SJSA1 (cell line): ENCODE measurements at regions not wholly inside any gene's neighbourhood (a gene's known extent, or its start where the extent isn't known, plus 50 kb on each side); places are given as distances from the start of the nearest gene placed in this dataset.
"Not testable (repeated sequence)": the region's sequence is repeated elsewhere in the genome, so short reads cannot be mapped to it uniquely, and the experiment has no call there.

Source experiments
- DNase-seq, 2 experiments: peaks; one replicate each; pipeline ENCODE4 v3.0.0-alpha.2; 2015 to 2020; ENCODE audit warnings: low spot score in 2 of 2, low read depth in 1 of 2
- H3K27ac ChIP-seq: fragments of 250-450 bp; sonication (Bioruptor Pico); 2 replicates; pipeline ENCODE4 v1.5.1; 2020; ENCODE audit warnings: mild to moderate bottlenecking, moderate library complexity
- H3K27me3 ChIP-seq: fragments of 250-450 bp; sonication (Bioruptor Pico); replicated peaks from 2 replicates; pipeline ENCODE4 v1.5.1; 2020; ENCODE audit warnings: mild to moderate bottlenecking, moderate library complexity
- H3K36me3 ChIP-seq: fragments of 250-450 bp; sonication (Bioruptor Pico); 2 replicates; pipeline ENCODE4 v1.5.1; 2020; ENCODE audit warnings: mild to moderate bottlenecking
- H3K4me1 ChIP-seq: fragments of 250-450 bp; sonication (Bioruptor Pico); replicated peaks from 2 replicates; pipeline ENCODE4 v1.6.1; 2021; ENCODE audit warnings: mild to moderate bottlenecking
- H3K4me3 ChIP-seq: fragments of 250-450 bp; sonication (Bioruptor Pico); 2 replicates; pipeline ENCODE4 v1.5.1; 2020; ENCODE audit warnings: mild to moderate bottlenecking
- H3K9me3 ChIP-seq: fragments of 250-450 bp; sonication (Bioruptor Pico); replicated peaks from 2 replicates; pipeline ENCODE4 v1.5.1; 2020; ENCODE audit warnings: mild to moderate bottlenecking

DNA sequence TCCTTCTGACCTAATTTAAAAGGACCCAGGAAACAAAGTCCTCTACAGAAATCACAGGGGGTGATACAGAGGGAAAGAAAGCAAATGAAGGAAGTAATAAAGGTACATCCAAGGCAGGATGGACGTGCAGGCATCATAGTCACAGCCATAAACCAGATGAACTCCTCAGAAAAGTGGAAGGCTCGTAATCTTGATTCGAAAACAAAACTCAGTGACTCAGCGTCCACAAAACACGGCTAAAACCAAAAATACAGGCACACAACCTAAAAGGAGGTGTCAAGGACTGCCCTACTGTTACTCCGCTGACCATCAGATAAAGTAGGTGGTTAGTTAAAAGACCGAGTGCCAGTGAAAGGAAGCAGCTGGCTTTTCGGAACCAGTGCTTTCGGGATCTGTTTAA is 81.5 kb downstream of the TRIM69 start:
- H3K27ac ChIP-seq, H3K36me3 ChIP-seq, H3K4me1 ChIP-seq, DNase-seq, H3K9me3 ChIP-seq, H3K27me3 ChIP-seq, H3K4me3 ChIP-seq: not testable (repeated sequence)

DNA sequence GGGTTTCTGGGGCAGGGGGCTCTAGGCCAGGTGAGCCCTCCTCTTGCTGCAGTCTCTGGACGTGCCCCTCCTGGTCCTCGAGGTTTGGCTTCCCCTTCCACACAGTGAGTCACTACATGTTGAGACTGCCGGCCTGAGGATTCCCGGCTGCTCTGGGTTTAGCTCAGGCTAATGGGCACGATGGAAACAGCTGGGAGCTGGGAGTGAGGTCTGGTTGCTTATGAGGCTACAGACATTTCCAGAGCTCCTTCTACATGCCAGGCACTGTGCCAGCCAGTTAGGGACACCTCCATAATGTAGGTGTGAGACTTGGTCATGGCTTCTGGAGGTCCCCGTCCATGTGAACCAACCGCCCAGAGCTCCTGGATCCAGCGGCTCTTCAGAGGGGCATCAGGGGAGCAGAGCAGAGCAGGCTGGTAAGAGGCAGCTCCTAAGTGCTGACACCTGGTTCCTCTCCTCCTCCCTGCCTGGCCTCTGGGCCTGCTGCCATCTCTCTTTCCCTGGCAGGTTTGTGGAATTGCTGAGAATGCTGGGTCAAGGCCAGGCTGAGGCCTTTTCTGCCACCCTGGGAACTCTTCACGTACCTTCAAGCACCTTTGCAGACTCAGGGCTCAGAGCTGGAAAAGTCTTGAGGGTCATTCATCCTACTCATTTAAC is 83.1 kb downstream of the TRIM69 start:
- not testable (repeated sequence) for H3K4me1 ChIP-seq, H3K27ac ChIP-seq, H3K4me3 ChIP-seq, DNase-seq, H3K27me3 ChIP-seq, H3K9me3 ChIP-seq, H3K36me3 ChIP-seq

DNA sequence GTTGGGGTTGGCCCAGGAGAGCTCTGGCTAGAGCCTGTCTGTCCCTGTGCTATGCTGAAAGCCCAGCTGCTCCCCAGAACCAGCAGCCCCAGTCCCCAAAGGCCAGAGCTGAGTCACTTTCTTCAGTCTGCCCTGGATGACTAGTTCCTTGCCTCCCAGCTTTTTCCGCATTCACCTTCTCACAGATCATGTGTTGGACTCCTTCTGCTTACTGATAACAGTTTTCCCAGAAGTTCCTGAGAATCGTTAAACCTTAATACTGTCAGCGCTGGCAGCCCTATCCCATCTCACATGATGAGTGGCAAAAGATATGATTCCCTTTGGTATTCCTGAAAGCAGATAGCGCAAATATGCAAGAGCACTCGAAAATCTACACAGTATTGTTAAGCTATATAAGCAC is 84.2 kb downstream of the TRIM69 start:
- not testable (repeated sequence) for H3K4me1 ChIP-seq, H3K36me3 ChIP-seq, DNase-seq, H3K27ac ChIP-seq, H3K4me3 ChIP-seq, H3K9me3 ChIP-seq, H3K27me3 ChIP-seq

DNA sequence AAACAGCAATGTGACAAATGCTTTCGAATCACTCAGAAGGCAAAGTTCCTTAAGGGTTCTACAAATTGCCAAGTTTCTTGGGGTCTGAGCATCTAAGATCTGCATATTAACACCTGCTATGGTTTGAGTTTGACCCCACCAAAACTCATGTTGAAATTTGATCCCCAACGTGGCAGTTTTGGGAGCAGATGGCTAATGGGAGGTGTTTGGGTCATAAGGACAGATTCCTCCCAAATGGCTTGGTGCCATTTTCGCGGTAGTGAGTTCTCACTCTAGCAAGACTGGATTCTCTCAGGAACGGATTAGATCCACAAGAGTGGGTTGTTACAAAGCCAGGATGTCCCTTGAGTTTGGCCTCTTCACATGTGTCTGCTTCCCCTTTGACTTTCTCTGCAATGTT is 84.6 kb downstream of the TRIM69 start:
- H3K27ac ChIP-seq, H3K27me3 ChIP-seq, H3K36me3 ChIP-seq, DNase-seq, H3K9me3 ChIP-seq, H3K4me1 ChIP-seq, H3K4me3 ChIP-seq: not testable (repeated sequence)

DNA sequence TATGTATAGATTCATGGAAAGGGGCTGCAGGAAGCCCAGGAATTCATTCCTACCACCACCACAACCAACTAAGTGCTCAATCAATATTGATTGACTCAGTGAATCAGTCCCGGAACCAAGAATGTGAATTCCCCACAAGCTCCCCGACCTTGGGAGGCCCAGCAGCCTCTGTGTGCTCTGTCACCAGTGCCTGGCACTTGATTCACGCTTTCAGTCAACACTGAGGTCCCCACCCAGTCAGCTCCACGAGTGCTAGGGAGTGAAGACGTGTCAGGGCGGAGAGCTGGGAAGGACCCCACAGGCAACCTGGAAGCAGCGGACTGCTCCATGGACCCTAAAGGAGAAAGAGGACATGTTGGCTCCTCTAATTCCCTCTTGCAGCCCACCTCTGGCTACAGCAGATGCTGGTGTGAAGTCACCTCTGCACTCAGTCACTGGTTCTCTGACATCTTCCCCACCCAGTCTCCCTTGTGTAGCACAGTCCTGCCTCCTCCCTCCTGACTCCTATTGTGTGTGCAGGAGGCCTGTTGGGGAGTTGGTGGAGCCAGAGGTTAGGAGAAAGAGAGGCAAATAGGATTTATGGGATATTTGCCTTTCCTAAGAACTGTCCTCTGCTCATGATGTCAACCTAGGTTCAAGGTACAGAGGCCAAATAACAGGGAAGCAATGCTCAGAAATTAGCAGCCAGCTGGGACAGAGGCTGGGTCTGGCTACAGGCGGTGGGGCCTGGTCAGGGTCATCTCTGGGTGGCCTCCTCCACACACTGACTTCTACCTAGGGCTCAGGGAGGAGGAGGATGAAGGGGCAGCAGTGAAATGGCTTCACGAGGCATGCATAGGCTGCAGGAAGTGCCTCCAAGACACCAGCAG is 88.2 kb downstream of the TRIM69 start:
- not testable (repeated sequence) for H3K9me3 ChIP-seq, DNase-seq, H3K4me3 ChIP-seq, H3K4me1 ChIP-seq, H3K27ac ChIP-seq, H3K27me3 ChIP-seq, H3K36me3 ChIP-seq

DNA sequence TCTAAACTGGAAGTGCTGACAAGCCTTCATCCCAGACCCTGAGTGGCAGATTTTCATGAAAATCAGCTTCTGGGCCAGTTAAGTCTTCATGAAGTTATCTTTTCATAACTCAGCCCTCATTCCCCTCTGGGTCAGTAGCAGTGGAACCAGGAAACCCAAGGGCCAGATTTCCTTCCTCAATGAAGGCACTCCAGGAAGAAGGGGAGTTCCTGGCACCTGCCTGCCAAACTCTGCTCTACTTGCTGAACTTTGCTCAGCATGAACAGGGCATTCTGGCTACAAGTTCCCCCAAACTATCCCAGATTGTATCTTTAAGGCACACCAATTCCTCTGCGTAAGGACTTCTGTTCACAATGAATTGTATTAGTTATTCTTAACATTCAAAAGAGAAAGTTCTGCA is 90.3 kb downstream of the TRIM69 start:
- H3K36me3 ChIP-seq, H3K27ac ChIP-seq, H3K27me3 ChIP-seq, DNase-seq, H3K4me1 ChIP-seq, H3K4me3 ChIP-seq, H3K9me3 ChIP-seq: not testable (repeated sequence)

DNA sequence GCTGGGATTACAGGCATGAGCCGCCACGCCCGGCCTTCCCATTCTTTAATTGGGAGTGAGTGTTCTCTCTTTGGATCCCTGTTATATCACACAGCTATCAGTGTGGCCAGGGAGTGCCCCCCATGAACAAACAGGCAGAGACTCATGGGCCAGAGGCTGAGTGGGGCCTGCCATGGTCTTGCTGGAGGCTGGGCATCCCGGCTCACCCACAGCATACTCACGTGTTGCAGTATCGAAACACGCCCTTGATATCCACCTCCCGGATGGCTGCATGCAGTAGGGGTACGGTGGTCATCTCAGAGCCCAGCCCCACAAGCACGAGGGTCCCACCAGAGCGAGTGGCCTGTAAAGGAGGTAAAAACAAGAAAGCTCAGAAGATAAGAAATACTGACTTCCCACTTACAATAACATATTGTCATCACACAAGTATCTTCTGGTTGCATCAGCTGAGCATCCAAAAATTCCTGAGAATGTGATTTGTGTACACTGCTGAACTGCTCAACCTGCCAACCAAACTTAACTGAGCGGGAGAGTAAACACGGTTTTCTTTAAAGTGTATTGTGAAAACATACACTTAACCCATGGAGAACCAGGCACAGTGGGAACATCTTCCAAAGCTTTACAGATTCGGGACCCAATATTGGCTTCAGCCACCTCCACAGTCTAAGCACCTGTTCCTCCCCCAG is 92.0 kb downstream of the TRIM69 start:
- H3K27ac ChIP-seq, H3K9me3 ChIP-seq, DNase-seq, H3K4me1 ChIP-seq, H3K4me3 ChIP-seq, H3K27me3 ChIP-seq, H3K36me3 ChIP-seq: not testable (repeated sequence)

DNA sequence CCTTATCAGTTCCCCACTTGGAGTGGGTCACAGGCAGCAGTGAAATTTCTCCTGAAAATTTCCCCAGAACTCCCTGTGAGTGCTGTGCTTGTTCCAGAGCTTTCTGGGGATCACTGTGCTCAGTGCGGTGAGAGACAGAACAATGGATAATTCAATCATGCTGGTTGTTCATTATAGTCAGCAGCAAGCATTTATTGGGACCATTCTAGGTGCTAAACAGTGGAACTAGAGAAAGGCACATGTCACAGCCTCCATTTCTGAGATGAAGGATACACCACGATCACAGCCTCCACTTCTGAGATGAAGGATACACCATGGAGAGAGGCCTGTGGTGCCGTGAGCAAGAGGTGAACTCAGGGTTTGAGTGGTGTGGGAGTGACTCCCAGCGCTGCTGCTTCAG is 92.8 kb downstream of the TRIM69 start:
- not testable (repeated sequence) for H3K27me3 ChIP-seq, H3K4me3 ChIP-seq, H3K36me3 ChIP-seq, H3K27ac ChIP-seq, DNase-seq, H3K4me1 ChIP-seq, H3K9me3 ChIP-seq

DNA sequence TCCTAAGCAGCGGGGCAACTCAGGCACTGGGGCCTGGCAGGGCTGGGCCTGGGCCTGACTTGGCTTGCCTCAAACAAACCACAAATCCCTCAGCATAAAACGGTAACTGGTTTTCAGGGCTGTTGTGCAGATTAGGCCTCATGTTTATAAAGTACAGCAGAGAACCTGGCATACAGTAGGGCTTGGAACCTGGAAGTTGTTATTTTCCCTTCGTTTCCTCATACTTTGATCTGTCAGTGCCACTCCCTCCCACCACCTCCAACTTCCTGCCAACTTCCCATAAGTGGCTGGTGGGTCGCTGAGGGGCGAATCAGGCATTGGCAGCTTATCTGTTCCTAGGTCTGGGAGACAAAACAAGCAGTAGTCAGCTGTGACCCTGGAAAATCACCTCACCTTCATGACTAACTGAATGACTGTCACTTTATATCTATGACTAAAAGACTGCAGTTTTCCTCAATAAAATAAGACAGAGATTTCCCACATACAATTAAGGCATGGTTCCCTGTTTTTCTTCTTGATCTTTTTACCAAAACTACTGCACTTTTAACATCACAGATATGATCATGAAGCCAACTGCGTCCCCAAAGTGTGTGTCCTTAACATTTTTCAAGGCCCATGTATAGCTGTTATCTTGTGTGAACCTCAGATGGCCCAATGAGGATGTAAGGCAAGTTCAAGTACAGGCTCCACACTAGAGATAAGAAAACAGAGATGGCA is 94.5 kb downstream of the TRIM69 start:
- DNase-seq, H3K9me3 ChIP-seq, H3K4me3 ChIP-seq, H3K27me3 ChIP-seq, H3K36me3 ChIP-seq, H3K27ac ChIP-seq, H3K4me1 ChIP-seq: not testable (repeated sequence)

DNA sequence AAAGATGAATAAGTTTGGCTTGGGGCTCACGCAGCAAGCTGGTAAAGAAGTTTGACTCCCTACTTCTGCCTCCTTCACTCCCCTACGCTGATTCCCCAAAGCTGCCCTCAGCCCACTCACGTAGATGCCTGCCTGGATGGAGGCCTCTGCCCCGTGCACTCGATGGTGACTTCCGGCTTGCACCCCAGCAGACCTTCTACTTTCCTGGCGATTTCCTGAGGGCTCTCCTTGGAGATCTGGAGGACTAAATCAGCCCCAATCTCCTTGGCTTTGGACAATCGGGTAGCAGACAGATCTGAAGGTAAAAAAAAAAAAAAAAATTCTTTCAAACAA is 95.0 kb downstream of the TRIM69 start:
- H3K4me1 ChIP-seq, H3K36me3 ChIP-seq, DNase-seq, H3K9me3 ChIP-seq, H3K4me3 ChIP-seq, H3K27me3 ChIP-seq, H3K27ac ChIP-seq: not testable (repeated sequence)

DNA sequence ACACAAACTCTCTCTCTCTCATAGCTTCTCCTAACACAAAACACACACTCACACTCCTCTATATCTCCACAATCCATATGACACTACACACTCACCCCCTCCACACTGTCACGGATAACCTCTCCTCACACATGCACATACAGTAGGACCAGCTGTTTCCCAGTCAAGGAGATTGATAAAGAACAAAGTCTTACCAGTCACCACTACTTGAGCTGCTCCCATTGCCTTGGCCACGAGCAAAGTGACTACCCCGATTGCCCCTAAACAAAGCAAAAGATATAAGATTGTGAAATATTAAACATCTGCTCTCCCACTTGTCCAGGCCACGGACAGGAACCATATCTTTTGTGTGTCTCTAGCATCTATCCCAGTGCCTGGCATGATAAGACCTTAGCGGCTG is 95.8 kb downstream of the TRIM69 start:
- H3K4me3 ChIP-seq, H3K27ac ChIP-seq, H3K36me3 ChIP-seq, H3K4me1 ChIP-seq, H3K9me3 ChIP-seq, H3K27me3 ChIP-seq, DNase-seq: not testable (repeated sequence)

DNA sequence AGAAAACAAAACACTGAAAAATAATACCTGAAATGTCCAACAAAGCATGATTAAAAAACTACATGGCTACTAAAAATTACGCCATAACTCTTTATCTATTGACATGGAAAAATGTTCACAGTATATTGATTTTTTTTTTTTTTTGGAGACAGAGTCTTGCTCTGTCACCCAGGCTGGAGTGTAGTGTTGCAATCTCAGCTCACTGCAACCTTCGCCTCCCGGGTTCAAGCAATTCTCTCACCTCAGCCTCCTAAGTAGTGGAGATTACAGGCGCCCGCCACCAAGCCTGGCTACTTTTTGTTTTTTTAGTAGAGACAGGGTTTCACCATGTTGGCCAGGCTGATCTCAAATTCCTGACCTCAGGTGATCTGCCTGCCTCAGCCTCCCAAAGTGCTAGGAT is 96.8 kb downstream of the TRIM69 start:
- H3K4me3 ChIP-seq, H3K36me3 ChIP-seq: not testable (repeated sequence)

DNA sequence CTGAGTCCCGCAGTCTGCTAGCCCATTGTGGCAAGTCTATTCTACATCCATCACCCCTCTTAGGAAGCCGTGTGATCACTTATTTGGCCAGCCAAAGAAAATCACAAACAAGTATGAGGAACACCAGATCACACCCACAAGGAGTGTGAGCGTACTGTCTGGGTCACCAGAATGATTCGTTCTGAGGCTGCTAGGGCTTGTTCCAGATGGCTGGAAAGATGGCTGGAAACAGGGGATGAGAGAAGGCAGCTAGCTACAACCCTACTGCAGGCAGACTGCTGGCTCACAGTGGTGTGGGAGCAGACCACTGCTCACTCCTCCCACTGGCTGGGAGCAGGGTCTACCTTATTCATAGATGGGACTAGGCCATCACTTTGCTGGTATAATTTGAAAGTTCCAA is 97.4 kb downstream of the TRIM69 start:
- H3K27ac ChIP-seq, H3K4me1 ChIP-seq, H3K27me3 ChIP-seq, H3K4me3 ChIP-seq, H3K9me3 ChIP-seq, DNase-seq, H3K36me3 ChIP-seq: not testable (repeated sequence)

More for the DNA sequence above, 96.8 kb downstream of the TRIM69 start:
- H3K4me1 ChIP-seq, H3K9me3 ChIP-seq, H3K27ac ChIP-seq, H3K27me3 ChIP-seq, DNase-seq: not testable (repeated sequence)

DNA sequence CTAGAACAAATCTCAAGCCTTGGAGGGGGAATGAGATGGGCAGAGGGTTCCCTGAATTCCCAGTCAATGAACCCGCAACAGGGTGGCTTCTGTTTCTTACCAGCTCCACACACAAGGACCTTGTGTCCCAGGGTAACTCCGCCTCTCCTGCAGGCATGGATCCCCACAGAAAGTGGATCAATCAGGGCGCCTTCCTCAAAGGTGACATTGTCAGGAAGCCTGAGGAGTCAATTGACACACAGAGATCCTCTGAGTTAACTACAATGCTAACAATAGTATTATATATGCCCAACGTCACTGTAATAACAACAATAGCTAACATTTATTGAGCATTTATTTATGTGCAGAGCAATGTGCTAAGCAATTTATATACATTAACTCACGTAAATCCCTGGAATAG is 98.8 kb downstream of the TRIM69 start:
- not testable (repeated sequence) for H3K4me1 ChIP-seq, H3K36me3 ChIP-seq, DNase-seq, H3K4me3 ChIP-seq, H3K27ac ChIP-seq, H3K27me3 ChIP-seq, H3K9me3 ChIP-seq
